IPS-15b (cell line): ENCODE measurements at regions not wholly inside any gene's neighbourhood (a gene's known extent, or its start where the extent isn't known, plus 50 kb on each side); places are given as distances from the start of the nearest gene placed in this dataset.

Experiments
- H3K27me3 ChIP-seq: one replicate; pipeline ENCODE4 v1.6.1; 2013; ENCODE audit warnings: low read length; ENCODE audit not compliant: control insufficient read depth, insufficient read depth
- H3K36me3 ChIP-seq: one replicate; pipeline ENCODE4 v1.6.1; 2013; ENCODE audit warnings: low read length; ENCODE audit not compliant: control insufficient read depth, insufficient read depth
- H3K4me1 ChIP-seq: one replicate; pipeline ENCODE4 v1.6.1; 2013; ENCODE audit warnings: mild to moderate bottlenecking, low read length; ENCODE audit not compliant: control insufficient read depth, insufficient read depth
- H3K4me3 ChIP-seq: one replicate; pipeline ENCODE4 v1.5.1; 2013; ENCODE audit warnings: low read depth, low read length
- H3K9ac ChIP-seq: one replicate; pipeline ENCODE4 v1.6.1; 2013; ENCODE audit warnings: low read depth, mild to moderate bottlenecking, low read length
- H3K9me3 ChIP-seq: one replicate; pipeline ENCODE4 v1.6.1; 2013; ENCODE audit warnings: mild to moderate bottlenecking, low read length; ENCODE audit not compliant: control insufficient read depth, insufficient read depth

DNA sequence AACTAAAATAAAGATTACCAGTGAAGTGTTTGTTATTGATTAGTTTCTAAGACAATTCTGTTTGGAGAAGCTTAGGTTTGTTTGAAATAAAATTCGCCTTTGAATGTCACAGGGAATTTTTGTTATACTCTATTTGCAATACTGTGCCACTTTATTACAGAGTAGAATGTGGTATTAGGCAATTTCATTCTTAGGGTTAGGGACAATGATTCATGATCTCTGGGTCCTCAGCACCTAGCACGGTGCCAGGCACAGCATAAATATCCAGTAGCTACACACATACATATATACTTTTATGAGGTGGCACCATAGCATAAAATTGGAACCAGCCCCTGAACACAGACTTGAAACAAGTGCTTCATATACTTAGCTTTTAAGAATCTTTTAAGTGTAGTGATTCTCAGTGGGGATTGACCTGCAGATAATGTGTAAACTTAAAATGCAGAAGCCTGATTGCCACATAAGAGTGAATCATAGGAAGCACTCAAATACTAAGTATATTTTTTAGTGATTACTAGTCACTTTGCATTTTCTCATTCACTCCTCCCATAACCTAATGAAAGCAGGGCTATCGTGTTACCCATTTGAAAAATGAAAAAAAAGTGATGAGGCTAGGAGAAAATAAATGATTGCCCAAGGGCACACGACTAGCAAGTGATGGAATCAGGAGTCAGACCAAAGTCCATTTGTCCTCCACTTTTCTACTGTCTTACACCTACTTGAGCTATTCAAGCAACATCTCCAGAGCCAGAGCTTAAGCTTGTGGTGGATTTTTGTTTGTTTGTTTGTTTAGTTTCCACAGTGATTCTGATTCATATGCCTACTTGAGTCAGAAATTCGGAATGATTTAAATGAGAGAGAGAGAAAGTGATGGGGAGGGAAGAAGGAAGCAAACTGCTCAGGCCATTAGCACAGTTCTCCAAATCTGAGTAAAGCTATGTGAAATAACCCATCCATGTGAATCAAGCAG lies 366.0 kb upstream of the FGF13 start:
- Histone ChIP-seq H3K9me3 (no peaks in the 10 kb centered on the region), H3K9ac (no peak overlapping the region), H3K4me3 (no peak overlapping the region)

GRCh38 chrX:139063364-139063763 lies 351.8 kb upstream of the FGF13 start:
- Histone ChIP-seq H3K9me3 (no peaks in the 10 kb centered on the region), H3K9ac (no peak overlapping the region), H3K4me3 (no peak overlapping the region), H3K36me3 (no peaks in the 10 kb centered on the region), H3K4me1 (no peaks in the 10 kb centered on the region), H3K27me3 (no peaks in the 10 kb centered on the region)

More for the DNA sequence above, 366.0 kb upstream of the FGF13 start:
- Histone ChIP-seq H3K4me1 (peaks cover 5% of the 10 kb centered on the region), H3K27me3 (no peaks in the 10 kb centered on the region), H3K36me3 (no peaks in the 10 kb centered on the region)

DNA sequence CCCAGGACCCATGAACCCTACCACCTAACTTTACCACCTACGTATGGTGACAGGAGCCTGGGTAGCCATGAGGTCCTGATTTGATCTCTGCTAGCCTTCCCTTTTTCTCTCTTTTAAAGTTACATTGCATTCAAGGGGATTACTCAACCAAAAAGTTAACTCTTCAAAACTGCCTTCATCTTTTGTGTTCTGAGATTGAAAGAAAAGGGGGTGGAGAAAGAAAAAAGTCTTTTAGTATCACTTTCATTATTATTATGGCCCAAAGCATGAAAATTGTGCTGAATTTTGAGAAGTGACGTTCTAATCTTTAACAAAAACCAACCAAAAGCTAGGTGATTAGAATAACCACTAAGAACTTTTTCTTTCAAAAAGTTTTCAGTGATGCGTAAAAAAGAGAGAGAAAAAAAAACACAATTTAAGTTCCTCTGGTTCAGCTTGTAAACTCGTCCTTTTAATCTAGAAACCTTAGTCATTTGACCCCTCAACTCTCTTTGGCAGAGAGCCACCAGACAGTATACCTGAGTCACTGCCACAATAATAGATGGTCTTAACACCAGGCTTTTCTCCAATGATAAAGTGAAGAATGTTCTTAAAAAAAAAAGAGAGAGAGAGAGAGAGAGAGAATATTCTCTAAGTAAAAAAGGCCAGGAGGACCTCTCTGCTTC lies 347.4 kb upstream of the FGF13 start:
- H3K9ac ChIP-seq: no peak overlapping the region
- H3K27me3 ChIP-seq: no peaks in the 10 kb centered on the region
- no peak overlapping the region for H3K4me3 ChIP-seq
- no peaks in the 10 kb centered on the region for H3K36me3 ChIP-seq
- no peaks in the 10 kb centered on the region for H3K4me1 ChIP-seq
- H3K9me3 ChIP-seq: no peaks in the 10 kb centered on the region

DNA sequence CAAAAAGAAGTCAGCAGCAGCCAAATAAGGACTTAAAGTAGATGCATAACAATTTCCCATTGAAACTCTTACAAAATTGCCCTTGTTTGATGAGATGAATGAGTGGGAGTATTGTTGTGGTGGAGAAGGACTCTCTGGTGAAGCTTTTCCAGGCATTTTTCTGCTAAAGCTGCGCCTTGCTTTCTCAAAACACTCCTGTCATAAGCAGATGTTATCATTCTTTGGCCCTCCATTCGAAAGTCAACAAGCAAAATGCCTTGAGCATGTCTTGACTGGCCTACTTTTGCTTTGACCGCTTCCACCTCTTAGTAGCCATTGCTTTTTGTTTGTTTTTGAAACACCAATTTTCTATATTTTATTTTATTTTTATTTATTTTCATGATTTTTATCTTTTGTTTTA lies 340.9 kb upstream of the FGF13 start:
- H3K27me3 ChIP-seq: no peaks in the 10 kb centered on the region
- H3K9ac ChIP-seq: no peak overlapping the region
- no peak overlapping the region for H3K4me3 ChIP-seq
- no peaks in the 10 kb centered on the region for H3K4me1 ChIP-seq
- H3K9me3 ChIP-seq: no peaks in the 10 kb centered on the region
- no peaks in the 10 kb centered on the region for H3K36me3 ChIP-seq

- Histone ChIP-seq H3K36me3 (no peaks in the 10 kb centered on the region), H3K27me3 (no peaks in the 10 kb centered on the region), H3K9ac (no peak overlapping the region), H3K4me1 (no peaks in the 10 kb centered on the region), H3K4me3 (no peak overlapping the region), H3K9me3 (no peaks in the 10 kb centered on the region)
Observed at GRCh38 chrX:139049465-139049864, 337.9 kb upstream of the FGF13 start.

DNA sequence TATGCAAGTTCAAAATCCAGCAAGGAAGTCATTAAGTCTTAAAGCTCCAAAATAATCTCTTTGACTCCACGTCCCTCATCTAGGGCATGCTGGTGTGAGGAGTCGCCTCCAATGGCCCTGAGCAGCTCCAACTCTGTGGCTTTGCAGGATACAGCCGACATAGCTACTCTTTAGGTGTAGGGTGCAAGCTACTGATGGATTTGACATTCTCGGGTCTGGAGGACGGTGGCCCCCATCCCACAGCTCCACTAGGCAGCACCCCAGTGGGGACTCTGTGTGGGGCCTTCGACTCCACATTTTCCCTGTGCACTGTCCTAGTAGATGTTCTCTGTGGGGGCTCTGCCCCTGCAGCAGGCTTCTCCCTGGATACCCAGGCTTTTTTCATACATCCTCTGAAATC lies 333.2 kb upstream of the FGF13 start:
- H3K36me3 ChIP-seq: no peaks in the 10 kb centered on the region
- no peak overlapping the region for H3K4me3 ChIP-seq
- no peak overlapping the region for H3K9ac ChIP-seq
- H3K4me1 ChIP-seq: no peaks in the 10 kb centered on the region
- H3K9me3 ChIP-seq: no peaks in the 10 kb centered on the region
- H3K27me3 ChIP-seq: no peaks in the 10 kb centered on the region

- no peaks in the 10 kb centered on the region for H3K4me1 ChIP-seq
- no peak overlapping the region for H3K4me3 ChIP-seq
- no peaks in the 10 kb centered on the region for H3K36me3 ChIP-seq
- no peak overlapping the region for H3K9ac ChIP-seq
- no peaks in the 10 kb centered on the region for H3K9me3 ChIP-seq
- no peaks in the 10 kb centered on the region for H3K27me3 ChIP-seq
Observed at GRCh38 chrX:139039041-139039440, 327.5 kb upstream of the FGF13 start.

GRCh38 chrX:139026811-139027210 lies 315.3 kb upstream of the FGF13 start:
- Histone ChIP-seq H3K27me3 (no peaks in the 10 kb centered on the region), H3K9ac (no peak overlapping the region), H3K9me3 (no peaks in the 10 kb centered on the region), H3K4me3 (no peak overlapping the region), H3K36me3 (no peaks in the 10 kb centered on the region), H3K4me1 (no peaks in the 10 kb centered on the region)

GRCh38 chrX:139026406-139026805 lies 314.9 kb upstream of the FGF13 start:
- no peak overlapping the region for H3K9ac ChIP-seq
- no peaks in the 10 kb centered on the region for H3K4me1 ChIP-seq

DNA sequence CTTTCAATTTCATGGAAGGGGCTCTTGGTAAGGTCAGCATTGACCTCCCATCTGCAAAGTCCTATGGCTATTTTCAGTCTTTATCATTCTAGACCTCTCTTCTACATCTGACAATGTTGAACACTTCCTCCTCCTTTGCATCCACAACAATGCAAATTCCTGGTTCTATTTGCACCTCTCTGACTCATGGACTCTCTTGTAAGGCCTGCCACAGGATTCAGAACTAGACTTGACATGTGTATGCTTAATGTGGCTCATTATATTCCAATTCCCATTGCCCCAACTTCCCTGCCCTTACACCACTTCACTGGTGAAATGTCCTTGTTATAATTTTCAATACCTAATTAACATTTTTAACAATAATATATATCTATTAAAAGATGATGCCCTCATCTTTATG lies 314.3 kb upstream of the FGF13 start:
- Histone ChIP-seq H3K27me3 (no peaks in the 10 kb centered on the region), H3K4me3 (no peak overlapping the region), H3K9ac (no peak overlapping the region), H3K9me3 (no peaks in the 10 kb centered on the region), H3K4me1 (no peaks in the 10 kb centered on the region), H3K36me3 (no peaks in the 10 kb centered on the region)

More at GRCh38 chrX:139026406-139026805, 314.9 kb upstream of the FGF13 start:
- H3K27me3 ChIP-seq: no peaks in the 10 kb centered on the region
- H3K36me3 ChIP-seq: no peaks in the 10 kb centered on the region
- no peak overlapping the region for H3K4me3 ChIP-seq
- no peaks in the 10 kb centered on the region for H3K9me3 ChIP-seq

DNA sequence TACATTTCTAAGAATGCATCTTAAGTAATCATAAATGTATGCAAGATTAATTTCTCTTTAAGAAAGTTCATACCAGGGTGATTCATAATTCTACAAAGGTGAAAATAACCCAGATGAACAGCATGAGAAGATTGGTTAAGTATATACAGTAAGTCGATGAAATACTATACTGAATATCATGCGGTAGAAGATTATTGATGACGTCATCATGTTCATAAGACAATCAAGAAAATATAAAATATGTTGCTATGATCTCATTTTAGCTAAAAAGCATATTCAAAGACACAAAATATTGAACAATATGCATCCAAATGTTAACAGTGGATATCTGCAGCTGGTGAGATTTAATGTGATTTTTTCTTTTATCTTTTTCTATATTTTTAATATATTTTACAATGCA lies 312.0 kb upstream of the FGF13 start:
- H3K36me3 ChIP-seq: no peaks in the 10 kb centered on the region
- H3K4me3 ChIP-seq: no peak overlapping the region
- no peak overlapping the region for H3K9ac ChIP-seq
- no peaks in the 10 kb centered on the region for H3K4me1 ChIP-seq
- no peaks in the 10 kb centered on the region for H3K9me3 ChIP-seq
- no peaks in the 10 kb centered on the region for H3K27me3 ChIP-seq

DNA sequence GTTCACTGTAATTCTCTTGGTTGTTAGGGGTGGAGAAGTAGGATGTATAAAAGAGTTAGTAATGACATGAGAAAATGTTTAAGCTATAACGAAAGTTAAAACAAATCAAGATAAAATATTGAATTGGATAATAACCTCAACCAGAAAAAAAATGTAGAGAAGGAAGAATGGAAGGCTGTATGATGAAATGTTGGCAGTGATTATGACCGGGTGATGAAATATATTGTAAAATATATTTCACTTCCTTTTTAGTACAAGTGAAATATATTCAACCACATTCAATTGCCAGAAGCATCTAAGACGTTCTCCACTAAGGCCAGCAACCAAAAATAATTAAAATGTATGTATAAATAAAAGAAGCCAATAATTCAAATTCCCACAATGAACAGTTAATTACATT lies 309.3 kb upstream of the FGF13 start:
- Histone ChIP-seq H3K9me3 (no peaks in the 10 kb centered on the region), H3K9ac (no peak overlapping the region), H3K4me3 (no peak overlapping the region), H3K27me3 (no peaks in the 10 kb centered on the region), H3K4me1 (no peaks in the 10 kb centered on the region), H3K36me3 (no peaks in the 10 kb centered on the region)
